Kidney epithelial cell (primary cell): ENCODE measurements at regions not wholly inside any gene's neighbourhood (a gene's known extent, or its start where the extent isn't known, plus 50 kb on each side); places are given as distances from the start of the nearest gene placed in this dataset.

ENCODE experiments used
- DNase-seq: peaks from one replicate; pipeline ENCODE4 v3.0.0-alpha.2; 2010; ENCODE audit warnings: low read depth
- H3K27me3 ChIP-seq: 2 replicates; pipeline ENCODE4 v1.6.0; 2011; ENCODE audit warnings: low read length; ENCODE audit not compliant: control insufficient read depth, insufficient read depth
- H3K36me3 ChIP-seq: 2 replicates; pipeline ENCODE4 v1.5.1; 2011; ENCODE audit warnings: low read length; ENCODE audit not compliant: control insufficient read depth, insufficient read depth
- H3K4me3 ChIP-seq: 2 replicates; pipeline ENCODE4 v1.5.1; 2011; ENCODE audit warnings: low read depth, mild to moderate bottlenecking, control low read depth, low read length
- CTCF ChIP-seq: IDR thresholded peaks from 2 replicates; pipeline ENCODE4 v1.5.1; 2011; ENCODE audit warnings: mild to moderate bottlenecking, moderate library complexity, low read length, control low read depth, inconsistent platforms; ENCODE audit not compliant: insufficient read depth, poor library complexity, severe bottlenecking

GRCh38 chr4:132540268-132540667 lies 608.8 kb upstream of the PCDH10 start:
- Histone ChIP-seq H3K4me3 (no peak overlapping the region), H3K27me3 (no peaks in the 10 kb centered on the region), H3K36me3 (no peaks in the 10 kb centered on the region)
- TF ChIP-seq CTCF = no peak
- no peak for DNase-seq

- Histone ChIP-seq H3K36me3 (no peaks in the 10 kb centered on the region), H3K27me3 (no peaks in the 10 kb centered on the region), H3K4me3 (no peak overlapping the region)
- DNase-seq = no peak
- no peak for TF ChIP-seq CTCF
Observed at GRCh38 chr4:132540797-132541196, 608.3 kb upstream of the PCDH10 start.

GRCh38 chr4:132542228-132542627 lies 606.9 kb upstream of the PCDH10 start:
- no peak for TF ChIP-seq CTCF
- H3K27me3 ChIP-seq = no peaks in the 10 kb centered on the region

GRCh38 chr4:132548463-132548862 lies 600.6 kb upstream of the PCDH10 start:
- no peak overlapping the region for H3K4me3 ChIP-seq
- H3K36me3 ChIP-seq = no peaks in the 10 kb centered on the region
- no peaks in the 10 kb centered on the region for H3K27me3 ChIP-seq
- no peak for DNase-seq
- no peak for TF ChIP-seq CTCF

More at GRCh38 chr4:132542228-132542627, 606.9 kb upstream of the PCDH10 start:
- Histone ChIP-seq H3K4me3 (no peak overlapping the region), H3K36me3 (no peaks in the 10 kb centered on the region)
- DNase-seq = no peak

GRCh38 chr4:132556316-132556715 lies 592.8 kb upstream of the PCDH10 start:
- no peak for TF ChIP-seq CTCF
- no peak for DNase-seq
- Histone ChIP-seq H3K36me3 (no peaks in the 10 kb centered on the region), H3K4me3 (no peak overlapping the region), H3K27me3 (no peaks in the 10 kb centered on the region)

GRCh38 chr4:132557660-132558059 lies 591.4 kb upstream of the PCDH10 start:
- no peaks in the 10 kb centered on the region for H3K36me3 ChIP-seq
- peak; percentile 31 for TF ChIP-seq CTCF
- H3K27me3 ChIP-seq = no peaks in the 10 kb centered on the region
- no peak for DNase-seq
- no peak overlapping the region for H3K4me3 ChIP-seq
